ENCODE measurements at regions not wholly inside any gene's neighbourhood (a gene's known extent, or its start where the extent isn't known, plus 50 kb on each side); places are given as distances from the start of the nearest gene placed in this dataset.

GRCh38 chr13:80012251-80012650 lies 328.7 kb downstream of the SPRY2 start:
- Histone ChIP-seq H3K9me3 (ENCODE audit: control insufficient read depth, low read depth, low read length) (no peaks in the 10 kb centered on the region), H3K36me3 (ENCODE audit: control insufficient read depth in 2 of 2, extremely low read depth in 1 of 2, insufficient read depth in 2 of 2, low read length in 2 of 2) (no peaks in the 10 kb centered on the region), H3K79me2 (ENCODE audit: control insufficient read depth, insufficient read depth, low read length) (no peaks in the 10 kb centered on the region), H3K9ac (ENCODE audit: control insufficient read depth, extremely low read depth, insufficient read depth, low read length) (no peak overlapping the region), H3K27me3 (ENCODE audit: control insufficient read depth, extremely low read depth, insufficient read depth, low read length) (no peaks in the 10 kb centered on the region), H3K4me2 (ENCODE audit: control insufficient read depth, extremely low read depth, insufficient read depth, low read depth, low read length) (no peak overlapping the region), H3K4me1 (ENCODE audit: control insufficient read depth, extremely low read depth, insufficient read depth, low read length) (no peaks in the 10 kb centered on the region), H3K27ac (ENCODE audit: control insufficient read depth, insufficient read depth, low read length) (no peak overlapping the region), H4K20me1 (ENCODE audit: control insufficient read depth, extremely low read depth, insufficient read depth, low read length) (no peaks in the 10 kb centered on the region), H3K4me3 (ENCODE audit: control insufficient read depth in 2 of 3, extremely low read depth in 1 of 3, insufficient read depth in 2 of 3, low read depth in 1 of 3, low read length in 3 of 3) (no peak overlapping the region), H3K9me1 (ENCODE audit: control insufficient read depth, extremely low read depth, insufficient read depth, low read length) (no peaks in the 10 kb centered on the region), H2AFZ (ENCODE audit: control insufficient read depth, low read length) (no peak overlapping the region)
- dilution Hi-C loops (cut with MboI; ENCODE audit: extremely low pct_ligation_motif_present, low sequenced_read_pairs) = no loop called here
- FAIRE-seq (no peak), DNase-seq (ENCODE audit: low read depth, low spot score) (no peak)
- TF ChIP-seq CTCF (optimal IDR thresholded peaks at IDR 0.05 in 1 of 3, IDR thresholded peaks at IDR 0.05 in 1 of 3, conservative IDR thresholded peaks at IDR 0.05 in 1 of 3; ENCODE audit: extremely low read depth in 1 of 3, insufficient read depth in 2 of 3, low read length in 3 of 3) (no peak), EZH2 (IDR thresholded peaks at IDR 0.05; ENCODE audit: low read length) (no peak)

- Histone ChIP-seq H3K4me3 (ENCODE audit: control insufficient read depth in 2 of 3, extremely low read depth in 1 of 3, insufficient read depth in 2 of 3, low read depth in 1 of 3, low read length in 3 of 3) (no peak overlapping the region), H3K27me3 (ENCODE audit: control insufficient read depth, extremely low read depth, insufficient read depth, low read length) (no peaks in the 10 kb centered on the region), H3K9ac (ENCODE audit: control insufficient read depth, extremely low read depth, insufficient read depth, low read length) (no peak overlapping the region), H3K36me3 (ENCODE audit: control insufficient read depth in 2 of 2, extremely low read depth in 1 of 2, insufficient read depth in 2 of 2, low read length in 2 of 2) (no peaks in the 10 kb centered on the region), H3K79me2 (ENCODE audit: control insufficient read depth, insufficient read depth, low read length) (no peaks in the 10 kb centered on the region), H3K9me3 (ENCODE audit: control insufficient read depth, low read depth, low read length) (no peaks in the 10 kb centered on the region), H3K27ac (ENCODE audit: control insufficient read depth, insufficient read depth, low read length) (no peak overlapping the region), H3K9me1 (ENCODE audit: control insufficient read depth, extremely low read depth, insufficient read depth, low read length) (no peaks in the 10 kb centered on the region), H3K4me1 (ENCODE audit: control insufficient read depth, extremely low read depth, insufficient read depth, low read length) (no peaks in the 10 kb centered on the region), H3K4me2 (ENCODE audit: control insufficient read depth, extremely low read depth, insufficient read depth, low read depth, low read length) (no peak overlapping the region), H2AFZ (ENCODE audit: control insufficient read depth, low read length) (peak overlapping the region; percentile 55), H4K20me1 (ENCODE audit: control insufficient read depth, extremely low read depth, insufficient read depth, low read length) (no peaks in the 10 kb centered on the region)
- DNase-seq (ENCODE audit: low read depth, low spot score) = no peak
- TF ChIP-seq EZH2 (IDR thresholded peaks at IDR 0.05; ENCODE audit: low read length) = no peak
- no peak for TF ChIP-seq CTCF (optimal IDR thresholded peaks at IDR 0.05 in 1 of 3, IDR thresholded peaks at IDR 0.05 in 1 of 3, conservative IDR thresholded peaks at IDR 0.05 in 1 of 3; ENCODE audit: extremely low read depth in 1 of 3, insufficient read depth in 2 of 3, low read length in 3 of 3)
- no peak for FAIRE-seq
- dilution Hi-C loops (cut with MboI; ENCODE audit: extremely low pct_ligation_motif_present, low sequenced_read_pairs) = no loop called here
Observed at GRCh38 chr13:80011448-80012212, 329.3 kb downstream of the SPRY2 start.

All from keratinocyte (primary cell).